ENCODE measurements at regions not wholly inside any gene's neighbourhood (a gene's known extent, or its start where the extent isn't known, plus 50 kb on each side); places are given as distances from the start of the nearest gene placed in this dataset.

GRCh38 chr20:7305976-7306375 is 538.5 kb downstream of the BMP2 start (continued):
- TF ChIP-seq FOXS1 (CRISPR knock-in tag; IDR thresholded peaks at IDR 0.05): no peak
- TF ChIP-seq JUNB (IDR thresholded peaks at IDR 0.05): no peak

GRCh38 chr20:7308163-7308562 is 540.7 kb downstream of the BMP2 start:
- H3K4me2 ChIP-seq: no peak overlapping the region
- H3K9me3 ChIP-seq: no peaks in the 10 kb centered on the region
- ChIA-PET CTCF (no interaction called here), POLR2A (no interaction called here)
- no peak for TF ChIP-seq SMC3 (IDR thresholded peaks at IDR 0.05)
- TF ChIP-seq POLR2A (IDR thresholded peaks at IDR 0.05; ENCODE audit: low read length): no peak
- TF ChIP-seq EHF (CRISPR knock-in tag; IDR thresholded peaks at IDR 0.05): no peak
- TF ChIP-seq MAX (IDR thresholded peaks at IDR 0.05): no peak
- no peak for TF ChIP-seq E2F6 (IDR thresholded peaks at IDR 0.05; ENCODE audit: borderline replicate concordance, low read depth)
- TF ChIP-seq HDAC2 (IDR thresholded peaks at IDR 0.05): no peak
- no peak for TF ChIP-seq MYC (IDR thresholded peaks at IDR 0.05; ENCODE audit: borderline replicate concordance, low read length)
- no peak for TF ChIP-seq FOSL2 (IDR thresholded peaks at IDR 0.05)
- no peak for TF ChIP-seq FOSL2 (CRISPR knock-in tag; IDR thresholded peaks at IDR 0.05)
- TF ChIP-seq MAZ (IDR thresholded peaks at IDR 0.05; ENCODE audit: borderline replicate concordance, low read depth, low read length): no peak
- TF ChIP-seq HMGXB4 (CRISPR knock-in tag; IDR thresholded peaks at IDR 0.05; ENCODE audit: borderline replicate concordance): no peak
- no peak for TF ChIP-seq CBX8 (IDR thresholded peaks at IDR 0.05)
- TF ChIP-seq ELK1 (IDR thresholded peaks at IDR 0.05; ENCODE audit: low read depth, low read length): no peak
- no peak for TF ChIP-seq EHMT2 (IDR thresholded peaks at IDR 0.05; ENCODE audit: low read depth)
- no peak for TF ChIP-seq ZFP36 (IDR thresholded peaks at IDR 0.05; ENCODE audit: borderline replicate concordance, partially characterized antibody)
- no peak for TF ChIP-seq TFCP2L1 (CRISPR knock-in tag; IDR thresholded peaks at IDR 0.05)
- no peak for TF ChIP-seq HOXA7 (CRISPR knock-in tag; IDR thresholded peaks at IDR 0.05)
- H3K4me1 ChIP-seq: no peaks in the 10 kb centered on the region
- H3K27ac ChIP-seq: no peak overlapping the region
- no peak for FAIRE-seq
- no peak for ATAC-seq
- 11% methylated on average over 3 of the region's 3 CpGs for WGBS (ENCODE audit: missing lambda C conversion rate)
- H3K4me3 ChIP-seq: no peak overlapping the region
- DNase-seq (ENCODE audit: low read depth in 1 of 2, low spot score in 1 of 2): no peak

GRCh38 chr20:7313047-7313446 is 545.6 kb downstream of the BMP2 start:
- DNase-seq (ENCODE audit: low read depth in 1 of 2, low spot score in 1 of 2) (no peak), FAIRE-seq (no peak), ATAC-seq (no peak)
- Histone ChIP-seq H3K9me3 (peaks cover 4% of the 10 kb centered on the region; the same call in 1 of the 3 replicates), H3K4me2 (no peak overlapping the region), H3K27ac (no peak overlapping the region), H3K4me1 (no peaks in the 10 kb centered on the region), H3K4me3 (no peak overlapping the region)
- ChIA-PET POLR2A (no interaction called here), CTCF (no interaction called here)
- under 1% methylated on average over 2 of the region's 2 CpGs for WGBS (ENCODE audit: missing lambda C conversion rate)
- TF ChIP-seq RAD21 (conservative IDR thresholded peaks at IDR 0.05 in 1 of 2, IDR thresholded peaks at IDR 0.05 in 1 of 2) (no peak), BCL3 (IDR thresholded peaks at IDR 0.05) (no peak), RNF2 (IDR thresholded peaks at IDR 0.05; ENCODE audit: borderline replicate concordance, low read depth) (no peak), JUN (IDR thresholded peaks at IDR 0.05) (no peak)

Data from A549 (cell line).